ENCODE measurements at regions not wholly inside any gene's neighbourhood (a gene's known extent, or its start where the extent isn't known, plus 50 kb on each side); places are given as distances from the start of the nearest gene placed in this dataset.

GRCh38 chr6:19478273-19478672, 358.9 kb upstream of the ID4 start:
- no peak for TF ChIP-seq EZH2phosphoT487 (IDR thresholded peaks at IDR 0.05; ENCODE audit: borderline replicate concordance, low read depth)
- TF ChIP-seq, protein P1, sequence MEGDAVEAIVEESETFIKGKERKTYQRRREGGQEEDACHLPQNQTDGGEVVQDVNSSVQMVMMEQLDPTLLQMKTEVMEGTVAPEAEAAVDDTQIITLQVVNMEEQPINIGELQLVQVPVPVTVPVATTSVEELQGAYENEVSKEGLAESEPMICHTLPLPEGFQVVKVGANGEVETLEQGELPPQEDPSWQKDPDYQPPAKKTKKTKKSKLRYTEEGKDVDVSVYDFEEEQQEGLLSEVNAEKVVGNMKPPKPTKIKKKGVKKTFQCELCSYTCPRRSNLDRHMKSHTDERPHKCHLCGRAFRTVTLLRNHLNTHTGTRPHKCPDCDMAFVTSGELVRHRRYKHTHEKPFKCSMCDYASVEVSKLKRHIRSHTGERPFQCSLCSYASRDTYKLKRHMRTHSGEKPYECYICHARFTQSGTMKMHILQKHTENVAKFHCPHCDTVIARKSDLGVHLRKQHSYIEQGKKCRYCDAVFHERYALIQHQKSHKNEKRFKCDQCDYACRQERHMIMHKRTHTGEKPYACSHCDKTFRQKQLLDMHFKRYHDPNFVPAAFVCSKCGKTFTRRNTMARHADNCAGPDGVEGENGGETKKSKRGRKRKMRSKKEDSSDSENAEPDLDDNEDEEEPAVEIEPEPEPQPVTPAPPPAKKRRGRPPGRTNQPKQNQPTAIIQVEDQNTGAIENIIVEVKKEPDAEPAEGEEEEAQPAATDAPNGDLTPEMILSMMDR (IDR thresholded peaks at IDR 0.05) = no peak
- TF ChIP-seq, protein P2, sequence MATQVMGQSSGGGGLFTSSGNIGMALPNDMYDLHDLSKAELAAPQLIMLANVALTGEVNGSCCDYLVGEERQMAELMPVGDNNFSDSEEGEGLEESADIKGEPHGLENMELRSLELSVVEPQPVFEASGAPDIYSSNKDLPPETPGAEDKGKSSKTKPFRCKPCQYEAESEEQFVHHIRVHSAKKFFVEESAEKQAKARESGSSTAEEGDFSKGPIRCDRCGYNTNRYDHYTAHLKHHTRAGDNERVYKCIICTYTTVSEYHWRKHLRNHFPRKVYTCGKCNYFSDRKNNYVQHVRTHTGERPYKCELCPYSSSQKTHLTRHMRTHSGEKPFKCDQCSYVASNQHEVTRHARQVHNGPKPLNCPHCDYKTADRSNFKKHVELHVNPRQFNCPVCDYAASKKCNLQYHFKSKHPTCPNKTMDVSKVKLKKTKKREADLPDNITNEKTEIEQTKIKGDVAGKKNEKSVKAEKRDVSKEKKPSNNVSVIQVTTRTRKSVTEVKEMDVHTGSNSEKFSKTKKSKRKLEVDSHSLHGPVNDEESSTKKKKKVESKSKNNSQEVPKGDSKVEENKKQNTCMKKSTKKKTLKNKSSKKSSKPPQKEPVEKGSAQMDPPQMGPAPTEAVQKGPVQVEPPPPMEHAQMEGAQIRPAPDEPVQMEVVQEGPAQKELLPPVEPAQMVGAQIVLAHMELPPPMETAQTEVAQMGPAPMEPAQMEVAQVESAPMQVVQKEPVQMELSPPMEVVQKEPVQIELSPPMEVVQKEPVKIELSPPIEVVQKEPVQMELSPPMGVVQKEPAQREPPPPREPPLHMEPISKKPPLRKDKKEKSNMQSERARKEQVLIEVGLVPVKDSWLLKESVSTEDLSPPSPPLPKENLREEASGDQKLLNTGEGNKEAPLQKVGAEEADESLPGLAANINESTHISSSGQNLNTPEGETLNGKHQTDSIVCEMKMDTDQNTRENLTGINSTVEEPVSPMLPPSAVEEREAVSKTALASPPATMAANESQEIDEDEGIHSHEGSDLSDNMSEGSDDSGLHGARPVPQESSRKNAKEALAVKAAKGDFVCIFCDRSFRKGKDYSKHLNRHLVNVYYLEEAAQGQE (IDR thresholded peaks at IDR 0.05; ENCODE audit: low read depth, low read length) = no peak
- TF ChIP-seq YY1 (IDR thresholded peaks at IDR 0.05; ENCODE audit: low read depth) = no peak
- TF ChIP-seq ELF1 (IDR thresholded peaks at IDR 0.05) = no peak
